Tibial artery (tissue), 4 donors: ENCODE measurements at regions not wholly inside any gene's neighbourhood (a gene's known extent, or its start where the extent isn't known, plus 50 kb on each side); places are given as distances from the start of the nearest gene placed in this dataset.

Source experiments
- DNase-seq, 2 donors: peaks; one replicate each; pipeline ENCODE4 v3.0.0-alpha.2; 2019
- H3K27ac ChIP-seq, 2 donors: fragments of 200-600 bp; sonication (generic) in 1 of 2; 1 replicate in 1 of 2; 2 replicates in 1 of 2; pipeline ENCODE4 v1.5.1; 2018 to 2019; ENCODE audit warnings: mild to moderate bottlenecking in 1 of 2
- H3K27me3 ChIP-seq, 2 donors: fragments of 200-600 bp; sonication (generic) in 1 of 2; one replicate each; pipeline versions ENCODE4 v1.5.1 to v1.6.0; 2016 to 2019
- H3K36me3 ChIP-seq, 3 donors: fragments of 200-600 bp; sonication (generic) in 2 of 3; one replicate each; pipeline ENCODE4 v1.5.1; 2016 to 2019; ENCODE audit warnings: mild to moderate bottlenecking in 2 of 3
- H3K4me1 ChIP-seq, 4 donors: fragments of 200-600 bp; sonication (generic) in 2 of 4; 1 replicate in 3 of 4; 2 replicates in 1 of 4; pipeline ENCODE4 v1.5.1; 2016 to 2019
- H3K4me3 ChIP-seq, 2 donors: fragments of 200-600 bp; sonication (generic) in 1 of 2; 1 replicate in 1 of 2; 2 replicates in 1 of 2; pipeline ENCODE4 v1.5.1; 2018 to 2019; ENCODE audit warnings: mild to moderate bottlenecking in 2 of 2
- H3K9me3 ChIP-seq, 3 donors: fragments of 200-600 bp; sonication (generic) in 1 of 3; one replicate each; pipeline ENCODE4 v1.5.1; 2016 to 2019
- CTCF ChIP-seq, 2 experiments: fragments of 200-600 bp in 1 of 2; fragments of 450-650 bp in 1 of 2; IDR thresholded peaks; one replicate each; pipeline ENCODE4 v1.5.1; 2017 to 2019; ENCODE audit warnings: antibody characterized with exemption in 2 of 2, mild to moderate bottlenecking in 1 of 2, moderate library complexity in 1 of 2
- intact Hi-C: fragments of 100-400 bp; cut with DNase I; formaldehyde crosslinking; loops from one replicate; pipeline ENCODE4 v1.15.0; 2023; ENCODE audit warnings: low total_unique reads

- TF ChIP-seq CTCF (IDR thresholded peaks at IDR 0.05) = no peak
- H3K36me3 ChIP-seq = no peaks in the 10 kb centered on the region
- no peak overlapping the region for H3K4me3 ChIP-seq
- no peak for DNase-seq
- no peaks in the 10 kb centered on the region for H3K9me3 ChIP-seq
- H3K27me3 ChIP-seq = no peaks in the 10 kb centered on the region
- H3K27ac ChIP-seq = no peak overlapping the region
- H3K4me1 ChIP-seq = peaks cover 0 to 3% (median 0%) of the 10 kb centered on the region in 4 donors
- intact Hi-C loops = no loop called here
Measured at GRCh38 chr6:43898358-43899131, 128.5 kb downstream of the VEGFA start.

GRCh38 chr6:43897571-43898302 is 127.7 kb downstream of the VEGFA start:
- H3K4me3 ChIP-seq = no peak overlapping the region
- no peak for DNase-seq
- intact Hi-C loops = no loop called here
- H3K36me3 ChIP-seq = no peaks in the 10 kb centered on the region
- no peaks in the 10 kb centered on the region for H3K9me3 ChIP-seq
- no peak overlapping the region for H3K27ac ChIP-seq
- H3K27me3 ChIP-seq = no peaks in the 10 kb centered on the region
- H3K4me1 ChIP-seq = peaks cover 0 to 3% (median 0%) of the 10 kb centered on the region in 4 donors
- TF ChIP-seq CTCF (IDR thresholded peaks at IDR 0.05) = no peak

- Histone ChIP-seq H3K36me3 (no peaks in the 10 kb centered on the region), H3K27me3 (peaks cover 0 to 3% of the 10 kb centered on the region in 2 donors), H3K4me1 (peaks cover 0 to 3% (median 0%) of the 10 kb centered on the region in 4 donors), H3K9me3 (no peaks in the 10 kb centered on the region), H3K27ac (no peak overlapping the region), H3K4me3 (no peak overlapping the region)
- no peak for DNase-seq
- no peak for TF ChIP-seq CTCF (IDR thresholded peaks at IDR 0.05)
- intact Hi-C loops = no loop called here
Measured at GRCh38 chr6:43896329-43897255, 126.6 kb downstream of the VEGFA start.

- peaks cover 0 to 3% (median 0%) of the 10 kb centered on the region in 4 donors for H3K4me1 ChIP-seq
- H3K4me3 ChIP-seq = no peak overlapping the region
- no peaks in the 10 kb centered on the region for H3K36me3 ChIP-seq
- peaks cover 0 to 7% of the 10 kb centered on the region in 2 donors for H3K27me3 ChIP-seq
- no peak overlapping the region for H3K27ac ChIP-seq
- no peak for TF ChIP-seq CTCF (IDR thresholded peaks at IDR 0.05)
- H3K9me3 ChIP-seq = no peaks in the 10 kb centered on the region
- intact Hi-C loops = no loop called here
- DNase-seq = no peak
Measured at GRCh38 chr6:43895656-43896328, 125.8 kb downstream of the VEGFA start.

GRCh38 chr6:43893073-43893472 is 123.1 kb downstream of the VEGFA start:
- H3K27ac ChIP-seq = no peak overlapping the region
- DNase-seq = no peak
- H3K9me3 ChIP-seq = no peaks in the 10 kb centered on the region
- no peak overlapping the region for H3K4me3 ChIP-seq
- no peak for TF ChIP-seq CTCF (IDR thresholded peaks at IDR 0.05)
- peaks cover 0 to 3% (median 0%) of the 10 kb centered on the region in 4 donors for H3K4me1 ChIP-seq
- peaks cover 0 to 7% of the 10 kb centered on the region in 2 donors for H3K27me3 ChIP-seq
- intact Hi-C loops = no loop called here
- H3K36me3 ChIP-seq = no peaks in the 10 kb centered on the region
